DND-41 (cell line): ENCODE measurements at regions not wholly inside any gene's neighbourhood (a gene's known extent, or its start where the extent isn't known, plus 50 kb on each side); places are given as distances from the start of the nearest gene placed in this dataset.

Experiments
- ATAC-seq: fragments of 200-7000 bp; cut with Tn5 transposase; 3 replicates; pipeline ENCODE4 v1.9.1; 2021; ENCODE audit warnings: low read depth; ENCODE audit not compliant: insufficient read depth
- DNase-seq: peaks from one replicate; pipeline ENCODE4 v3.0.0-alpha.2; 2020
- H2AFZ ChIP-seq: 2 replicates; pipeline ENCODE4 v1.6.0; 2012; ENCODE audit warnings: low read depth, low read length
- H3K27ac ChIP-seq: 2 replicates; pipeline ENCODE4 v1.5.1; 2012; ENCODE audit warnings: low read length, inconsistent platforms
- H3K27me3 ChIP-seq: fragments of 200-600 bp; sonication (generic); 2 replicates; pipeline ENCODE4 v1.6.0; 2012; ENCODE audit warnings: low read length, mild to moderate bottlenecking, inconsistent platforms; ENCODE audit not compliant: insufficient read depth, poor library complexity
- H3K36me3 ChIP-seq: 2 replicates; pipeline ENCODE4 v1.5.1; 2012; ENCODE audit warnings: low read length, inconsistent platforms; ENCODE audit not compliant: insufficient read depth
- H3K4me1 ChIP-seq: 2 replicates; pipeline ENCODE4 v1.5.1; 2012; ENCODE audit warnings: mild to moderate bottlenecking, low read length; ENCODE audit not compliant: insufficient read depth
- H3K4me2 ChIP-seq: 2 replicates; pipeline ENCODE4 v1.6.0; 2012; ENCODE audit warnings: mild to moderate bottlenecking, moderate library complexity, low read length, inconsistent platforms; ENCODE audit not compliant: insufficient read depth
- H3K4me3 ChIP-seq, 2 experiments: fragments of 200-600 bp in 1 of 2; shearing (Covaris generic) in 1 of 2; 2 replicates each; pipeline ENCODE4 v1.5.1; 2012 to 2016; ENCODE audit warnings: inconsistent platforms in 2 of 2, low read length in 2 of 2, mild to moderate bottlenecking in 2 of 2, low read depth in 1 of 2, moderate library complexity in 1 of 2
- H3K79me2 ChIP-seq: 2 replicates; pipeline ENCODE4 v1.6.0; 2012; ENCODE audit warnings: low read length, inconsistent platforms; ENCODE audit not compliant: insufficient read depth
- H3K9ac ChIP-seq: 2 replicates; pipeline ENCODE4 v1.6.0; 2012; ENCODE audit warnings: low read depth, mild to moderate bottlenecking, inconsistent platforms, low read length, moderate library complexity
- H3K9me3 ChIP-seq: 2 replicates; pipeline ENCODE4 v1.5.1; 2012; ENCODE audit warnings: low read length, moderate library complexity, mild to moderate bottlenecking, inconsistent platforms; ENCODE audit not compliant: insufficient read depth, severe bottlenecking
- H4K20me1 ChIP-seq: 2 replicates; pipeline ENCODE4 v1.6.0; 2012; ENCODE audit warnings: low read length; ENCODE audit not compliant: insufficient read depth
- CTCF ChIP-seq: IDR thresholded peaks from 2 replicates; pipeline ENCODE4 v1.5.1; 2012; ENCODE audit warnings: borderline replicate concordance, low read length, moderate library complexity, mild to moderate bottlenecking; ENCODE audit not compliant: poor library complexity, severe bottlenecking; ENCODE audit errors: extremely low read depth
- EZH2 ChIP-seq: IDR thresholded peaks from 3 replicates; pipeline ENCODE4 v1.6.1; 2012; ENCODE audit warnings: borderline replicate concordance, low read depth, mild to moderate bottlenecking, moderate library complexity, low read length, inconsistent platforms; ENCODE audit not compliant: severe bottlenecking

GRCh38 chr5:118519466-118519865 is 468.9 kb downstream of the DTWD2 start:
- Histone ChIP-seq H2AFZ (no peak overlapping the region), H3K9ac (no peak overlapping the region), H3K27me3 (peaks cover 6% of the 10 kb centered on the region), H3K36me3 (no peaks in the 10 kb centered on the region), H3K9me3 (no peaks in the 10 kb centered on the region), H3K79me2 (no peaks in the 10 kb centered on the region), H4K20me1 (no peaks in the 10 kb centered on the region), H3K27ac (no peak overlapping the region), H3K4me3 (no peak overlapping the region), H3K4me1 (no peaks in the 10 kb centered on the region), H3K4me2 (no peak overlapping the region)
- ATAC-seq (no peak), DNase-seq (no peak)
- TF ChIP-seq CTCF (no peak), EZH2 (no peak)

- Histone ChIP-seq H3K27ac (no peak overlapping the region), H2AFZ (no peak overlapping the region), H3K9ac (no peak overlapping the region), H3K4me1 (no peaks in the 10 kb centered on the region), H3K36me3 (no peaks in the 10 kb centered on the region), H4K20me1 (no peaks in the 10 kb centered on the region), H3K9me3 (no peaks in the 10 kb centered on the region), H3K79me2 (no peaks in the 10 kb centered on the region), H3K4me2 (no peak overlapping the region), H3K4me3 (no peak overlapping the region), H3K27me3 (peaks cover 6% of the 10 kb centered on the region)
- no peak for ATAC-seq
- DNase-seq: no peak
- TF ChIP-seq EZH2 (no peak), CTCF (no peak)
These were observed 469.6 kb downstream of the DTWD2 start for GRCh38 chr5:118518720-118519119.

- no peaks in the 10 kb centered on the region for H3K4me1 ChIP-seq
- no peaks in the 10 kb centered on the region for H3K27me3 ChIP-seq
- TF ChIP-seq CTCF (no peak), EZH2 (no peak)
- H3K79me2 ChIP-seq: no peaks in the 10 kb centered on the region
- ATAC-seq (no peak), DNase-seq (no peak)
- no peak overlapping the region for H3K4me3 ChIP-seq
- no peaks in the 10 kb centered on the region for H3K9me3 ChIP-seq
- no peak overlapping the region for H2AFZ ChIP-seq
- no peak overlapping the region for H3K27ac ChIP-seq
- H3K36me3 ChIP-seq: no peaks in the 10 kb centered on the region
- no peaks in the 10 kb centered on the region for H4K20me1 ChIP-seq
- no peak overlapping the region for H3K9ac ChIP-seq
- no peak overlapping the region for H3K4me2 ChIP-seq
These were observed 476.5 kb downstream of the DTWD2 start for GRCh38 chr5:118511846-118512245.
